ENCODE measurements at regions not wholly inside any gene's neighbourhood (a gene's known extent, or its start where the extent isn't known, plus 50 kb on each side); places are given as distances from the start of the nearest gene placed in this dataset.
"Not testable (repeated sequence)": the region's sequence is repeated elsewhere in the genome, so short reads cannot be mapped to it uniquely, and the experiment has no call there.

GRCh38 chr6:100226811-100227210, 232.8 kb upstream of the MCHR2 start:
- DNase-seq, result no peak

DNA sequence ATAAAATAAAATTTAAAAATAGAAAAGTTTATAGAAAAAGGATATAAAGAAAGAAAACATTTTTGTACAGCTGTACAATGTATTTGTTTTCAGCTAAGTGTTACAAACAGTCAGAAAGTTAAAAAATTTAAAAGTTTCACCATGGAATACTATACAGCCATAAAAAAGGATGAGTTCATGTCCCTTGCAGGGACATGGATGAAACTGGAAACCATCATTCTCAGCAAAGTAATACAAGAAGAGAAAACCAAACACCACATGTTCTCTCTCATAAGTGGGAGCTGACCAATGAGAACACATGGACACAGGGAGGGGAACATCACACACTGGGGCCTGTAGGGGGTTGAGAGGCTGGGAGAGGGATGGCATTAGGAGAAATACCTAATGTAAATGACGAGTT, 229.9 kb upstream of the MCHR2 start:
- DNase-seq, result not testable (repeated sequence)

- no peak for DNase-seq
Observed at GRCh38 chr6:100220543-100220942, 226.5 kb upstream of the MCHR2 start.

DNA sequence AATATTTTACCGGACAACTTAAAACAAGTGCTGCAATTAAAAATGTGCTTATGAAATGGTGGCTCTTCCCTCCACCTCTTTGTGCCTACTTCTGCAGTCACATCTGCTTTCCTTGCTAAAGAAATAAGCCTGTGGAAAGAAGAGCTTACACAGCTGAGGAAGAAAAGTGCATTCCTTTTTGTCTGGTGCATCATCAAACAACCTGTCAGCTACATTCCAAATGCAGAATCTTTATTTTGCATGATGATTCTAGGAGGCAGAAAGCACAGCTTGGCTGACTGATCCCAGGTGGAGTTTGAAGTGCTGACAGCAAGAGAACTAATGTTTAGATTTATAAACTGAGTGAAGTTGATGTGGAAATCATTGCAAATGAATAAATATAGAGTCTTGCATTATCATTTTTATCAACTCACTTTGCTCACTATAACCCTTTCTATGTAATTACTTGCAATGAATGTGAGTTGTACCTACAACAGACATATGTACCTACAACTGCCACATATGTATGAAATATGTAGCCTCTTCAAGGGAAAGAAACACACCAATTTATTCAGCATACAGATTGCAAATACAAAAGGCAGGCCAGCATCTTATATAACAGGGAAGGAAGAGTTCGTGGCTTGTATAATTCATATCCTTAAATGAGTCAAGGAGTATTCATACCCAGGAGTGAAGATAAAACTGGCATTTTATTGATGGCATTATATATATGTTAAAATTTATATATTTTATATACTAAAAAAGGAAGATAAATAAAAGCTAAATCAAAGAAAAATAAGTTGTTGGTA, 223.4 kb upstream of the MCHR2 start:
- DNase-seq, result no peak

DNA sequence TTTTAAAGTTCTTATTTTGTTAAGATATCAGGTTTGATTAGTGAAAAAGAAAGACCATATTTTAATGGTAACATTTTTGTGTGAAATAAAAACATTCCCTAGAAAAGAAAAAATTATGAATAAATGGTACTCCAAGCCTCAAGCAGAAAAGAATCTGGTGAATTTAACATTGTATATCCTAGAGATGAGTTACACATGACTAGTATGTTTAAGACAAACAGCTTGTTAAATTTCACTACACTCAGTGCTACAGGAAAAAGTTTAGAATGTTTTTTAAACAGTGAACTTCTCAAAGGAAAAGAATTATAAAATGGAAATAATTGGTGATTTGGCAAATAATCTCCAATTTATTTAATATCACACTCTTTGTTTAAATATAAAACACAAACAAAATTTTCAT, 222.7 kb upstream of the MCHR2 start:
- DNase-seq, result no peak

- DNase-seq, result no peak
Observed at GRCh38 chr6:100212131-100212530, 218.1 kb upstream of the MCHR2 start.

DNA sequence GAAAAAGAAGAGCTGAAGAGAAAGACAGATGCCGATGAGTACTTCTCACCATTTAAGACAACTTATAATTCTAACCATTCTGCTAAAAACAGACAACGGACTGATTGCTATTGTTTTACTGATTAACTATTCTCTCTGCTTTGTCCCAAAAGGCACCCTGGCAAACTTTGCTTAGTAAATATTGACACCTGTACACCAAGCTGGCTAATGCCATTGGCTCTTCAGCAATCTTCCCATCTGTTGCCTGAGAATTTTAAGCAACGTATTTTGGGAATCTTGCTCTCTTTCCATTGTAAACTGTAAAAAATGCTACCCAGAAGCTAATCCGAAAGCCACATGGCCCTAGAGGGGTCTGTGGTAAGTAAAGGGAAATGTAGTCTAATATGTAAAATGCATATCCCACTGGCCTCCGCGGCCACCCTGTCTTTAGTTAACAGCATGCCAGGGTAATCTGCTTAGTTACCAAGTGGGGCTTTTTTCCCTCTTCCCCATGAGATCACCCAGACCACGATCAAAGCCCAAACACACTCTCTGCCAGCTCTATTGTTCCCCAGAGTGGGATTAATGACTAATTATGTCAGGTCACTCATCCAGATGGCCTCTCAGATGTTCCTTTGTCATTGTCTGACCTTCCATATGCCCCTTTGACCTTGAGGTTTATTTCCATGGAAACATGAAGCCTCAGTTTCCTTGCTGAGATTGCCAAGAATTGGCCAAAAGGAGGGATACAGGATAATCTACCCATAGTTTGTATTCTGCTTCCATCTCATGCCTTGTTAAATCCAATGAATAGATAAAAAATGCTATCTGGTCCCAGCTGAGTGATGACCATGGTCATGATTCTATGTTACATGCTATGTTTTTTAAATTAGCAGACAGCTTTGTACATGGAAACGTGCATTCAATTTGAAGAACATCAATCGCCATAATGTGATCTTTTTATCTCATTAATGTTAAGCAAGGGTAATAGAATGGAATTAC, 216.4 kb upstream of the MCHR2 start:
- no peak for DNase-seq

GRCh38 chr6:100209323-100210136, 215.5 kb upstream of the MCHR2 start:
- no peak for DNase-seq

- no peak for DNase-seq
Observed at GRCh38 chr6:100203400-100203799, 209.4 kb upstream of the MCHR2 start.

- DNase-seq, result no peak
Observed at GRCh38 chr6:100202417-100203194, 208.6 kb upstream of the MCHR2 start.

GRCh38 chr6:100196214-100196982, 202.4 kb upstream of the MCHR2 start:
- DNase-seq, result not testable (repeated sequence)

DNA sequence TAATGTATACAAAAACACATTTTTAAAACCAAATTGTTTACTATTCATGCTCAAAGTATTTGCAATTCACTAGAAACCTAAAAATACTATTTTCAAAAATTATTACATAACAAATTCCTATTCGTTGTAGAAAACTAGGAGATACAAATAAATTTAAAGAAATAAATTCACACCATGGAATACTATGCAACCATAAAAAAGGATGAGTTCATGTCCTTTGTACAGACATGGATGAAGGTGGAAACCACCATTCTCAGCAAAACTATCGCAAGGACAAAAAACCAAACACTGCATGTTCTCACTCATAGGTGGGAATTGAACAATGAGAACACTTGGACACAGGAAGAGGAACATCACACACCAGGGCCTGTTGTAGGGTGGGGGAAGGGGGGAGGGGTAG, 201.2 kb upstream of the MCHR2 start:
- DNase-seq, result not testable (repeated sequence)

DNA sequence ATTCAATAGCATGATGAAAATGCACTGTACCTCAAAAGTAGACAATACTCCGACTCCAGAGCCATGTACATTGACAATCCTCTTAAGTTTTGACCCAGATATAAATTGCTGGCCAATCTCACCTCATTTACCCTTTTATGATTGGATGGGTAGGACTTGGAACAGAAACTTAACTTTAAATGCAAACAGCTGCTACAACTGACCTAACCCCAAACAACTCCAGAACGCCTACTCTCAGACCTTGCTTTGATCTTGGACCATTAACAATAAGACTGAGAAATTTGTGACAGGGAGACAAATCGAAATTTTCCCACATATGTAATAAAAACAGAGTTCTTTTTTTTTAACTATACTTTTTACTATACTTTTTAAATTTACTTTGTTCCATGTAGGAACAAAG, 200.5 kb upstream of the MCHR2 start:
- no peak for DNase-seq

GRCh38 chr6:100188754-100189153, 194.7 kb upstream of the MCHR2 start:
- DNase-seq, result no peak

DNA sequence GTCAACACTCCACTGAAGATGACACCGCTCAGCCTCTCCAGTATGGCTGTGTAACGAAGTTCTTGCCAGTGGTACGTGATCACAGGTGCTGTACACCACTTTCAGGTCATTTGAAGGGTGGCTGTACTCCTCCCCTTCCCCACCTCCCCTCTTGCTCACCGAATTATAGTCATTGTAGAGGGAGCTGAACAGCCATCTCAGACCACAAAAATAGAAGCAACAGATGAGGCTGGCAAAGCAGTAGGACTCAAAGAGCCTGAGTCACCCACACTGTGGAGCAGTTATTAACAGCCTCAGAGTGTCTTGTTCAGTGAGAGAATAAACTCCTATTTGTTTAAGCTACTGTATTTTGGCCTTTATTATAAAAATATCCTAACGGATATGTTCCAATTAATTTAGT, 192.5 kb upstream of the MCHR2 start:
- DNase-seq, result no peak

DNA sequence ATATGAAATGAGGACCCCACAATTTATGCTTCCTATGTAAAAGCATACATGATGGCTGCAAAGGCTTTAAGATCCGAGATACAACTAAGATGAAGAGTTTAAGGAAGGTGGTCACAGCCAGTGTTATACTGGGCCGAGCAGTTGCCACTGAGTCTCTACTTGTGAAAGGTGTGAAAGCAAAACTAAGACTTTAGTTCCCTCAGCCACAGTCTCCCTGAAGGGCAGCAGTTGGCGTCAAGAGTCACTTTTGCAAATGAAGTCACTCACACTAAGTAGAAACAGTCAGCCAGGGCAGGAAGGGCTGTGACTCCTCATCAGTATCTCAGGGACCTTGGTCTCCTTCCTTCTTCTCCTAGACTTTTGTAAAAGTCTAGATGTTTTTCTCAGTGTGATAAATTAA, 191.6 kb upstream of the MCHR2 start:
- DNase-seq, result no peak

GRCh38 chr6:100184473-100184872, 190.4 kb upstream of the MCHR2 start:
- DNase-seq, result no peak

- no peak for DNase-seq
Observed at GRCh38 chr6:100182313-100182712, 188.3 kb upstream of the MCHR2 start.

GRCh38 chr6:100181309-100181708, 187.3 kb upstream of the MCHR2 start:
- no peak for DNase-seq

- DNase-seq, result no peak
Observed at GRCh38 chr6:100179576-100179975, 185.6 kb upstream of the MCHR2 start.

DNA sequence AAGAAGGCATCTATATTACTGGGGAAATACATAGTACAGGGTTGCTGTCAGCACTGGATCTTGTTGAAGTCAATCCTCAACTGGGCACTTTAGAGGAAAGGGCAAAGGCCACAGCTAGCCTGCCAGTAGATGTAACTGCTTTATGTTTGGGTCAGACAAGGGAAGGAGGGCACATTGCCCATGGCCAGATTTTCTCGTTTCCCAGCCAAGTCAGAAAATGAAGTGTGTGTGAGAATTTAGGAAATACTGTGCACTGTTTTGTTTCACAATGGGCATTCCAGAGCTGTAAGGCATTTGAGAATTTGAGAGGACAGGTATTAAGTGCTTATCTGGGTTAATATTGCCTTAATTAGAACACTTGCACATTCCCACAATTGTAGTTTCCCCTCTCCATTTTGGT, 183.9 kb upstream of the MCHR2 start:
- no peak for DNase-seq
